ENCODE measurements at regions not wholly inside any gene's neighbourhood (a gene's known extent, or its start where the extent isn't known, plus 50 kb on each side); places are given as distances from the start of the nearest gene placed in this dataset.

- Histone ChIP-seq H3K4me1 (peaks cover 0 to 7% (median 0%) of the 10 kb centered on the region in 9 donors), H3K4me3 (no peak overlapping the region), H3K27ac (no peak overlapping the region), H3K36me3 (no peaks in the 10 kb centered on the region), H3K27me3 (peaks cover 0 to 7% (median 0%) of the 10 kb centered on the region in 7 donors), H3K9me3 (peaks cover 0 to 6% (median 0%) of the 10 kb centered on the region in 11 donors)
- DNase-seq (no peak), ATAC-seq (no peak)
- intact Hi-C loops (cut with DNase I), result no loop called here
- no peak for TF ChIP-seq CTCF (IDR thresholded peaks at IDR 0.05)
- 85 to 89% methylated on average over 3 of the region's 3 CpGs for WGBS, 2 donors
Measured at GRCh38 chr3:66907136-66907535, 91.0 kb upstream of the KBTBD8 start.

- H3K36me3 ChIP-seq, result no peaks in the 10 kb centered on the region
- H3K4me1 ChIP-seq, result peaks cover 0 to 6% (median 0%) of the 10 kb centered on the region in 9 donors
- H3K4me3 ChIP-seq, result no peak overlapping the region
- intact Hi-C loops (cut with DNase I), result no loop called here
- no peak for TF ChIP-seq CTCF (IDR thresholded peaks at IDR 0.05)
- no peak for ATAC-seq
- no peak for DNase-seq
- 80 to 84% methylated on average over 6 of the region's 6 CpGs for WGBS, 2 donors
- no peak overlapping the region for H3K27ac ChIP-seq
- peaks cover 0 to 33% (median 4%) of the 10 kb centered on the region in 11 donors for H3K9me3 ChIP-seq
- peaks cover 0 to 7% (median 0%) of the 10 kb centered on the region in 7 donors for H3K27me3 ChIP-seq
Measured at GRCh38 chr3:66910266-66911055, 87.6 kb upstream of the KBTBD8 start.

- Histone ChIP-seq H3K27me3 (peaks cover 0 to 7% (median 0%) of the 10 kb centered on the region in 7 donors), H3K9me3 (peaks cover 0 to 35% (median 4%) of the 10 kb centered on the region in 11 donors), H3K4me3 (no peak overlapping the region), H3K4me1 (no peaks in the 10 kb centered on the region), H3K36me3 (no peaks in the 10 kb centered on the region), H3K27ac (no peak overlapping the region)
- no peak for TF ChIP-seq CTCF (IDR thresholded peaks at IDR 0.05)
- intact Hi-C loops (cut with DNase I), result no loop called here
- ATAC-seq, result no peak
- no peak for DNase-seq
Measured at GRCh38 chr3:66912306-66912705, 85.8 kb upstream of the KBTBD8 start.

GRCh38 chr3:66922058-66922457, 76.0 kb upstream of the KBTBD8 start:
- peaks cover 0 to 4% (median 0%) of the 10 kb centered on the region in 7 donors for H3K27me3 ChIP-seq
- H3K36me3 ChIP-seq, result no peaks in the 10 kb centered on the region
- TF ChIP-seq CTCF (IDR thresholded peaks at IDR 0.05), result no peak
- H3K27ac ChIP-seq, result no peak overlapping the region
- DNase-seq (no peak), ATAC-seq (no peak)
- H3K4me1 ChIP-seq, result no peaks in the 10 kb centered on the region
- no peak overlapping the region for H3K4me3 ChIP-seq
- H3K9me3 ChIP-seq, result no peaks in the 10 kb centered on the region
- intact Hi-C loops (cut with DNase I), result no loop called here
- 92 to 97% methylated on average over 2 of the region's 2 CpGs for WGBS, 2 donors

Data from heart right ventricle (tissue), 16 donors.